MM.1S (cell line): ENCODE measurements at regions not wholly inside any gene's neighbourhood (a gene's known extent, or its start where the extent isn't known, plus 50 kb on each side); places are given as distances from the start of the nearest gene placed in this dataset.
A peak's percentile ranks its signal among the peaks of the same experiment; 100 is the strongest.

ENCODE experiments used
- DNase-seq: peaks from one replicate; pipeline ENCODE4 v3.0.0-alpha.2; 2015
- H2AFZ ChIP-seq: fragments of 300-600 bp; sonication (generic); 2 replicates; pipeline ENCODE4 v1.6.0; 2016; ENCODE audit warnings: antibody characterized with exemption, low read length
- H3F3A ChIP-seq: fragments of 300-600 bp; sonication (generic); 2 replicates; pipeline ENCODE4 v1.6.1; 2016; ENCODE audit warnings: mild to moderate bottlenecking, antibody characterized with exemption, low read length, moderate library complexity, mixed read lengths; ENCODE audit not compliant: insufficient read depth
- H3K27ac ChIP-seq: fragments of 300-600 bp; sonication (generic); 2 replicates; pipeline ENCODE4 v1.5.1; 2016; ENCODE audit warnings: mild to moderate bottlenecking, low read length
- H3K27me3 ChIP-seq: fragments of 300-600 bp; sonication (generic); replicated peaks from 2 replicates; pipeline ENCODE4 v1.6.0; 2016; ENCODE audit warnings: low read length; ENCODE audit not compliant: insufficient read depth
- H3K36me3 ChIP-seq: fragments of 300-600 bp; sonication (generic); replicated peaks from 2 replicates; pipeline ENCODE4 v1.6.1; 2016; ENCODE audit warnings: mild to moderate bottlenecking, low read length, mixed read lengths; ENCODE audit not compliant: insufficient read depth
- H3K4me1 ChIP-seq: fragments of 300-600 bp; sonication (generic); 2 replicates; pipeline ENCODE4 v1.6.1; 2016; ENCODE audit warnings: low read length, mixed read lengths
- H3K4me2 ChIP-seq: fragments of 300-600 bp; sonication (generic); 2 replicates; pipeline ENCODE4 v1.6.0; 2016; ENCODE audit warnings: low read depth, low read length
- H3K4me3 ChIP-seq: fragments of 300-600 bp; sonication (generic); 2 replicates; pipeline ENCODE4 v1.5.1; 2016; ENCODE audit warnings: low read length, mixed read lengths
- H3K79me2 ChIP-seq: fragments of 300-600 bp; sonication (generic); 2 replicates; pipeline ENCODE4 v1.6.1; 2016; ENCODE audit warnings: mixed run types, low read length, mixed read lengths
- H3K9ac ChIP-seq: fragments of 300-600 bp; sonication (generic); 2 replicates; pipeline ENCODE4 v1.6.1; 2016; ENCODE audit warnings: low read length, mixed read lengths
- H3K9me2 ChIP-seq: fragments of 300-600 bp; sonication (generic); replicated peaks from 2 replicates; pipeline ENCODE4 v1.6.1; 2016; ENCODE audit warnings: mild to moderate bottlenecking, low read length, mixed read lengths; ENCODE audit not compliant: insufficient read depth
- H3K9me3 ChIP-seq: fragments of 300-600 bp; sonication (generic); replicated peaks from 2 replicates; pipeline ENCODE4 v1.6.1; 2016; ENCODE audit warnings: mild to moderate bottlenecking, low read length, mixed read lengths; ENCODE audit not compliant: insufficient read depth
- H4K20me1 ChIP-seq: fragments of 300-600 bp; sonication (generic); 2 replicates; pipeline ENCODE4 v1.6.1; 2016; ENCODE audit warnings: mild to moderate bottlenecking, low read length, moderate library complexity, mixed read lengths; ENCODE audit not compliant: insufficient read depth
- EZH2 ChIP-seq: fragments of 300-600 bp; sonication (generic); optimal IDR thresholded peaks from 2 replicates; pipeline ENCODE3; 2017; ENCODE audit warnings: low read depth, mild to moderate bottlenecking, antibody characterized with exemption, low read length, mixed read lengths
- EZH2phosphoT487 ChIP-seq: fragments of 300-600 bp; sonication (generic); IDR thresholded peaks from 2 replicates; pipeline ENCODE4 v1.6.1; 2018; ENCODE audit warnings: antibody characterized with exemption, low read length
- TF ChIP-seq, protein P1 (sequence below): fragments of 300-600 bp; sonication (generic); IDR thresholded peaks from 2 replicates; pipeline ENCODE4 v1.5.1; 2016; ENCODE audit warnings: antibody characterized with exemption, low read length, mixed read lengths

- no peak overlapping the region for H3K27ac ChIP-seq
- no peaks in the 10 kb centered on the region for H3K27me3 ChIP-seq
- H3K9me3 ChIP-seq = no peaks in the 10 kb centered on the region
- no peaks in the 10 kb centered on the region for H3F3A ChIP-seq
- no peak overlapping the region for H2AFZ ChIP-seq
- H4K20me1 ChIP-seq = no peaks in the 10 kb centered on the region
- no peak for DNase-seq
- TF ChIP-seq EZH2phosphoT487 (no peak), EZH2 (no peak)
- TF ChIP-seq, protein P1, sequence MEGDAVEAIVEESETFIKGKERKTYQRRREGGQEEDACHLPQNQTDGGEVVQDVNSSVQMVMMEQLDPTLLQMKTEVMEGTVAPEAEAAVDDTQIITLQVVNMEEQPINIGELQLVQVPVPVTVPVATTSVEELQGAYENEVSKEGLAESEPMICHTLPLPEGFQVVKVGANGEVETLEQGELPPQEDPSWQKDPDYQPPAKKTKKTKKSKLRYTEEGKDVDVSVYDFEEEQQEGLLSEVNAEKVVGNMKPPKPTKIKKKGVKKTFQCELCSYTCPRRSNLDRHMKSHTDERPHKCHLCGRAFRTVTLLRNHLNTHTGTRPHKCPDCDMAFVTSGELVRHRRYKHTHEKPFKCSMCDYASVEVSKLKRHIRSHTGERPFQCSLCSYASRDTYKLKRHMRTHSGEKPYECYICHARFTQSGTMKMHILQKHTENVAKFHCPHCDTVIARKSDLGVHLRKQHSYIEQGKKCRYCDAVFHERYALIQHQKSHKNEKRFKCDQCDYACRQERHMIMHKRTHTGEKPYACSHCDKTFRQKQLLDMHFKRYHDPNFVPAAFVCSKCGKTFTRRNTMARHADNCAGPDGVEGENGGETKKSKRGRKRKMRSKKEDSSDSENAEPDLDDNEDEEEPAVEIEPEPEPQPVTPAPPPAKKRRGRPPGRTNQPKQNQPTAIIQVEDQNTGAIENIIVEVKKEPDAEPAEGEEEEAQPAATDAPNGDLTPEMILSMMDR = no peak
- no peak overlapping the region for H3K4me3 ChIP-seq
- no peaks in the 10 kb centered on the region for H3K79me2 ChIP-seq
- H3K4me2 ChIP-seq = no peak overlapping the region
- H3K9ac ChIP-seq = no peak overlapping the region
- H3K4me1 ChIP-seq = peaks cover 24% of the 10 kb centered on the region
- no peaks in the 10 kb centered on the region for H3K9me2 ChIP-seq
- no peaks in the 10 kb centered on the region for H3K36me3 ChIP-seq
Observed at GRCh38 chr3:153287017-153287416, 125.0 kb downstream of the RAP2B start.

DNA sequence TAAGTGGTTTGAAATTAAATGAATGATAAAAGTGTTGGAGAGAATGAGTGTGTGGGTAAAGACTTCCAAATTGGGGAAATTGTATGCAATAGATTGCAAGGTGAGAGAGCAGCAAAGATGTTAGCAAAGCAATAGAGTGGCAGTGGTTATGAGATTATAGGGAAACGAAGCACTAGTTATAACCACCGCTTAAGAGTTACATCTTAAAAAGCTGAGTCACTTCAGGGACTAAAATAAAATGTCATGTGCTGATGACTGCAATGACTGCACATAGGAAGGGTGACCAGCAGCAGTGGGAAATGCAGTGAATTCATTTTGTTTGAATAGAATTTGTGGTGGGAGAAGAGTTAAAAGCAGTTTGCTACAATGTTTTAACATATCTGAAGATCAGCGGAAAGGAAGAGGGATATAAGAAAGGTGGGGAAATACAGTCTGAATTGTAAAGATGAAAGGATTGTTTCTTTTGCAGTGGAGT lies 127.3 kb downstream of the RAP2B start:
- Histone ChIP-seq H4K20me1 (no peaks in the 10 kb centered on the region), H3K27ac (peak overlapping the region; percentile 21; the same call in 1 of the 2 replicates)

DNA sequence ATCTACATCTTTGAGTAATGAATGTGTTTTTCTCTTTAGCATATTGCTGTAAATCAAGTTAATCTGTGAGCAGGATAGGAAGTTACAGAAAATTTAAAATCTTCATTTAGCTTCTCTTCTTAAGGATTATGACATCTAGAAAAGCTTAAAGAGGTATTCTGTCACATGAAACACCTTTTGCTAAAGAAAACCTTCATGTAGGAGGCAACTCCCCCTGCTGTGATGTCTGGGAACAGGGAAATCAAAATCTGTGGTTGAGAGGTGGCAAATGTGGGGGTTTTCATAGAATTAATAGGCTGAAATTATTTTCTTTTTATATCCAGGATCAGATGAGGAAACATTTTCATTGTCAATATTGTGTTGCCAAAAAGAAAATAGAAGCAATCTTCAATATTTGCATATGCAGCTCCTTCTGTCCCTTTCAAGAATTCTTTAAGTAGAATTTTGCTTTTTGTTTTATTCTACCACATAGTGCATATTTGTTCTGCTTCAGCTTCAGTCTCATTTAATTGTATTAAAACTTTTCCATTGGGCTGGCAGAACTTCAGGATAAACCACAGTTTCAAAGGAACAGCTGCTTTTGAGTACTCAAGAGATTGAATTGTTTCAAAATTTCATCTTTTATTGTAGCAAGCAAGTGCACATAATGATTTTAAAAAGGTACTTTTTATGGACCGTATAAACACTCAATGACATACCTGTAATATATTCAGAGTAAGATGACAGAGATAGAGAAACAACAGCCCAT lies 128.4 kb downstream of the RAP2B start:
- H3K79me2 ChIP-seq = no peaks in the 10 kb centered on the region
- no peak for TF ChIP-seq EZH2
- TF ChIP-seq, protein P1 = peak; percentile 59
- TF ChIP-seq EZH2phosphoT487 = no peak
- no peak overlapping the region for H3K9ac ChIP-seq
- no peaks in the 10 kb centered on the region for H4K20me1 ChIP-seq
- H3K9me2 ChIP-seq = no peaks in the 10 kb centered on the region
- H3F3A ChIP-seq = no peaks in the 10 kb centered on the region
- H3K36me3 ChIP-seq = no peaks in the 10 kb centered on the region
- H3K4me3 ChIP-seq = no peak overlapping the region
- peak; percentile 56 for DNase-seq
- no peaks in the 10 kb centered on the region for H3K27me3 ChIP-seq
- H2AFZ ChIP-seq = 0 out of 2 replicates have a peak overlapping the region, but pooled peaks have one; percentile 34
- H3K9me3 ChIP-seq = no peaks in the 10 kb centered on the region
- no peak overlapping the region for H3K27ac ChIP-seq
- H3K4me1 ChIP-seq = peaks cover 21% of the 10 kb centered on the region
- H3K4me2 ChIP-seq = peak overlapping the region; percentile 25; the same call in 1 of the 2 replicates

More for the DNA sequence above, 127.3 kb downstream of the RAP2B start:
- no peaks in the 10 kb centered on the region for H3K9me2 ChIP-seq
- TF ChIP-seq EZH2 (no peak), EZH2phosphoT487 (no peak)
- TF ChIP-seq, protein P1 = no peak
- H3K79me2 ChIP-seq = no peaks in the 10 kb centered on the region
- H2AFZ ChIP-seq = peak overlapping the region; percentile 14; the same call in 1 of the 2 replicates
- peaks cover 24% of the 10 kb centered on the region for H3K4me1 ChIP-seq
- DNase-seq = peak; percentile 41
- no peak overlapping the region for H3K4me2 ChIP-seq
- H3K9ac ChIP-seq = no peak overlapping the region
- H3K36me3 ChIP-seq = no peaks in the 10 kb centered on the region
- no peaks in the 10 kb centered on the region for H3F3A ChIP-seq
- H3K9me3 ChIP-seq = no peaks in the 10 kb centered on the region
- H3K4me3 ChIP-seq = no peak overlapping the region
- H3K27me3 ChIP-seq = no peaks in the 10 kb centered on the region
